ENCODE measurements at regions not wholly inside any gene's neighbourhood (a gene's known extent, or its start where the extent isn't known, plus 50 kb on each side); places are given as distances from the start of the nearest gene placed in this dataset.
"Not testable (repeated sequence)": the region's sequence is repeated elsewhere in the genome, so short reads cannot be mapped to it uniquely, and the experiment has no call there.

- no peaks in the 10 kb centered on the region for H3K36me3 ChIP-seq
- no peak overlapping the region for H3K27ac ChIP-seq
- TF ChIP-seq CTCF (IDR thresholded peaks at IDR 0.05; ENCODE audit: low read depth, low read length), result no peak
- H3K4me3 ChIP-seq, result no peak overlapping the region
- H3K4me1 ChIP-seq (ENCODE audit: low read depth), result no peaks in the 10 kb centered on the region
- H3K27me3 ChIP-seq, result no peaks in the 10 kb centered on the region
- DNase-seq (ENCODE audit: low read depth in 1 of 2, low spot score in 1 of 2), result no peak
- H3K9me3 ChIP-seq (ENCODE audit: low read depth), result no peaks in the 10 kb centered on the region
Measured at GRCh38 chr5:21030981-21031380, 1043.0 kb upstream of the CDH18 start.

GRCh38 chr5:21024966-21025365, 1037.0 kb upstream of the CDH18 start:
- no peaks in the 10 kb centered on the region for H3K4me1 ChIP-seq (ENCODE audit: low read depth)

GRCh38 chr5:21013237-21013636, 1025.2 kb upstream of the CDH18 start:
- no peaks in the 10 kb centered on the region for H3K36me3 ChIP-seq
- no peak for DNase-seq (ENCODE audit: low read depth in 1 of 2, low spot score in 1 of 2)
- no peak overlapping the region for H3K4me3 ChIP-seq
- no peak for TF ChIP-seq CTCF (IDR thresholded peaks at IDR 0.05; ENCODE audit: low read depth, low read length)
- H3K27ac ChIP-seq, result no peak overlapping the region
- H3K27me3 ChIP-seq, result no peaks in the 10 kb centered on the region
- no peaks in the 10 kb centered on the region for H3K4me1 ChIP-seq (ENCODE audit: low read depth)
- no peaks in the 10 kb centered on the region for H3K9me3 ChIP-seq (ENCODE audit: low read depth)

More at GRCh38 chr5:21024966-21025365, 1037.0 kb upstream of the CDH18 start:
- no peak overlapping the region for H3K4me3 ChIP-seq
- TF ChIP-seq CTCF (IDR thresholded peaks at IDR 0.05; ENCODE audit: low read depth, low read length), result no peak
- H3K9me3 ChIP-seq (ENCODE audit: low read depth), result no peaks in the 10 kb centered on the region
- H3K36me3 ChIP-seq, result no peaks in the 10 kb centered on the region
- H3K27me3 ChIP-seq, result no peaks in the 10 kb centered on the region
- H3K27ac ChIP-seq, result no peak overlapping the region
- DNase-seq (ENCODE audit: low read depth in 1 of 2, low spot score in 1 of 2), result peak in 1 of 2 donors; percentile 21

GRCh38 chr5:21007781-21008180, 1019.8 kb upstream of the CDH18 start:
- H3K27ac ChIP-seq, result no peak overlapping the region
- H3K36me3 ChIP-seq, result no peaks in the 10 kb centered on the region
- DNase-seq (ENCODE audit: low read depth in 1 of 2, low spot score in 1 of 2), result no peak
- no peaks in the 10 kb centered on the region for H3K27me3 ChIP-seq
- no peaks in the 10 kb centered on the region for H3K4me1 ChIP-seq (ENCODE audit: low read depth)
- TF ChIP-seq CTCF (IDR thresholded peaks at IDR 0.05; ENCODE audit: low read depth, low read length), result no peak
- no peaks in the 10 kb centered on the region for H3K9me3 ChIP-seq (ENCODE audit: low read depth)
- H3K4me3 ChIP-seq, result no peak overlapping the region

- not testable (repeated sequence) for DNase-seq (ENCODE audit: low read depth in 1 of 2, low spot score in 1 of 2); H3K4me3 ChIP-seq; H3K27me3 ChIP-seq; H3K4me1 ChIP-seq (ENCODE audit: low read depth); H3K27ac ChIP-seq; H3K36me3 ChIP-seq; H3K9me3 ChIP-seq (ENCODE audit: low read depth)
Measured at GRCh38 chr5:20988933-20989332, 1000.9 kb upstream of the CDH18 start.

- H3K27me3 ChIP-seq, result no peaks in the 10 kb centered on the region
- TF ChIP-seq CTCF (IDR thresholded peaks at IDR 0.05; ENCODE audit: low read depth, low read length), result no peak
- H3K27ac ChIP-seq, result no peak overlapping the region
- no peak overlapping the region for H3K4me3 ChIP-seq
- no peaks in the 10 kb centered on the region for H3K4me1 ChIP-seq (ENCODE audit: low read depth)
- H3K9me3 ChIP-seq (ENCODE audit: low read depth), result no peaks in the 10 kb centered on the region
- no peaks in the 10 kb centered on the region for H3K36me3 ChIP-seq
- no peak for DNase-seq (ENCODE audit: low read depth in 1 of 2, low spot score in 1 of 2)
Measured at GRCh38 chr5:20985754-20986153, 997.8 kb upstream of the CDH18 start.

Measured in cardiac muscle cell (in vitro differentiated cells and primary cell).